ENCODE measurements at regions not wholly inside any gene's neighbourhood (a gene's known extent, or its start where the extent isn't known, plus 50 kb on each side); places are given as distances from the start of the nearest gene placed in this dataset.

DNA sequence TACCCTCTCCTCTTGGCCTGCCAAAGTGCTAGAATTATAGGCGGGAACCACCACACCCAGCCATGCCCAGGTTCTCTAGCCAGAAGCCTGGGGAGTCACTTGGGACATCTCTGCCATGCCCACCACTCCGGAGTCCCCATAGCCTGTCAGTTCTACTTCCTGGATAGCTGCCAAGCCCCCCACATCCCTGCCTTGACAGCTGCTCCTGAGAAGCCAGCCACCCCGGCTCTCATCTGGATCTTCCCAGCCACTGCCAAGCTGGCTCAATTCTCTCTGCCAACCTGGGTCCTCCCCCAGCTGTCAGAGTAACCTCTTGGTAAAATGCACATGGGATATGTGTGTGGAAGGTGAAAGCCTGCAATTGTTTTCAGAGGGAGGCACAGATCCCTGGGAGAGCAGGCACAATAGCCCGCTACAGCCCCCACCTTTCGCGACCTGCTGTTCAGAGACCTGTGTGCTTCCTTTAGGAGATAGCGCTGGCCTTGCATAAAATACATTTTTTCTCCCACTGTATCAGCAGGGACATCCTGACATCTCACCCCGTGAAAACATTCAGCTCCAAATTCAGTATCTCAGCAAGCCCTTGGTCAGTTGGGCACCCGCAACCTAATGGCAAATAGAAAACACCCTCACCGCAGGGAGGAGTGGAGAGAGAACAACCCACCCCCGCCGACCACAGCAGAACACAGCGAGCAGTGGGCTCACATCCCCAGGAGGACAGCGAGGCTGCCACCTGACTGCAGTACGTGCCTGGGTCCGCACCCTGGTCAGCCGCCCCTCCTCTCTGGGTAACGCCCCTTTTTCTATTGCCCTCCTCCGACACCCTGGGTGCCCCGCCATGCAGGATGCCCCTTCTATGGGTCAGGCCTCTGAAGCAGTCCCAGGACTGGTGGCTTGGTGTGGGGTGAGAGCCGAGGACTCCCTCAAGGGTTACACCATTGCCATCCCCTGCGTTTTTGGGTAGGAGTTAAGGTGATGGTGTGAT, 1342.2 kb downstream of the BRD1 start (continued):
- no peak for TF ChIP-seq MAFK (IDR thresholded peaks at IDR 0.05; ENCODE audit: low read depth, low read length)

DNA sequence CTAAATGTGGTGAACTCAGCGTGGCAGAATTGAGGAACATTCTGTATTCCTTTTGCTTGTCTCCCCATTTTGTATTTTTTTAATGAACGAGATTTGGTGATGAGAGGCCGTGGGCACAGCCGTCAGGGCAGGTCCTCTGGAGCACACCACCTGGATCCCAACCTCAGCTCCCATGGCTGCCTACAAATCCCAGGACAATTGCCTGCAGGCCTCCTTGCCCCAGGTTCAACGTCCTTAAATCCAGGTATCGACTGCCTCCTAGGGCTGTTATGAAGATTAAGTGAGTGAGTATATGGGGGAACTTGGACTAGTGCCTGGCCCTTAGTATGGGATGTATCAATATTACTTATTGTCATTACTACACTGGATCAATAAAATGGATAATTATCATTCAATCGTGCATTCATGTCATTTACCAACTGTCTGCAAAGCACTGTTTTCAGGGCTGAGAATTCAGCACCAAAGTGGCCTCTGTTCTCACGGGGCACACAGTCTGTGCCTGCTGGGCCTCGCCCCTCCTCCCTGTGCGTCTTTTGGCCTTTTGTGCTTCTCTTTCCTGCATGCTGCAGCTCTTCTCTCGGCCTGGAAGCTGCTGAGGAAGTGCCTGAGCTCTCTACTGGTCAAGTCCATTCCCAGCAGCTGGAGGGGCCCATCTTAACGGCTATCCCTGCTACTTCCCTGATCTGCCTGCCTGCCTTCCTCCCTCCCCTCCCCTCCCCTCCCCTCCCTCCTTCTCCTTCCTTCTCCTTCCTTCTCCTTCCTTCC, 1343.7 kb downstream of the BRD1 start:
- in situ Hi-C loops (cut with MboI; ENCODE audit: low sequenced_read_pairs) (no loop called here), dilution Hi-C loops (cut with HindIII; ENCODE audit: low sequenced_read_pairs, unreplicated experiment) (no loop called here), intact Hi-C loops (cut with micrococcal nuclease) (no loop called here)
- Histone ChIP-seq H3K36me3 (ENCODE audit: control insufficient read depth, insufficient read depth, low read length) (no peaks in the 10 kb centered on the region), H4K5ac (ENCODE audit: low read depth, low read length) (no peak overlapping the region), H3K9ac (ENCODE audit: low read depth, low read length) (no peak overlapping the region), H2BK20ac (ENCODE audit: low read depth, low read length) (no peak overlapping the region), H3K4me3 (ENCODE audit: insufficient read depth, low read depth, low read length) (no peak overlapping the region), H3K18ac (ENCODE audit: low read depth, low read length) (no peak overlapping the region), H3K79me1 (ENCODE audit: low read depth in 1 of 2, low read length in 2 of 2) (no peaks in the 10 kb centered on the region), H3K9me1 (ENCODE audit: insufficient read depth, low read length) (no peaks in the 10 kb centered on the region), H3K27ac (ENCODE audit: insufficient read depth, low read length) (no peak overlapping the region), H2AK5ac (ENCODE audit: low read depth, low read length) (no peak overlapping the region), H2BK5ac (ENCODE audit: low read depth, low read length, poor library complexity, severe bottlenecking) (no peak overlapping the region), H4K91ac (ENCODE audit: insufficient read depth, low read depth, low read length) (no peak overlapping the region), H3K27me3 (ENCODE audit: control insufficient read depth, insufficient read depth, low read length) (peaks cover 6% of the 10 kb centered on the region; the same call in 1 of the 2 replicates), H2BK15ac (ENCODE audit: low read depth, low read length) (no peak overlapping the region), H4K20me1 (ENCODE audit: insufficient read depth, low read length) (no peaks in the 10 kb centered on the region), H3K56ac (ENCODE audit: extremely low read depth, insufficient read depth, low read length) (no peak overlapping the region), H3K4me1 (ENCODE audit: control insufficient read depth, insufficient read depth, low read length) (no peaks in the 10 kb centered on the region), H3K4me2 (ENCODE audit: low read depth, low read length) (no peak overlapping the region), H4K8ac (ENCODE audit: low read depth in 2 of 2, low read length in 2 of 2) (no peak overlapping the region), H2AK9ac (replicated peaks; ENCODE audit: low read depth, low read length, poor library complexity) (no peak overlapping the region), H3K4ac (ENCODE audit: low read depth, low read length) (no peak overlapping the region), H2AFZ (replicated peaks; ENCODE audit: low read length, poor library complexity) (no peak overlapping the region), H3K9me3 (ENCODE audit: control insufficient read depth, insufficient read depth, low read length) (no peaks in the 10 kb centered on the region; the same call in 1 of the 2 replicates), H3K23ac (ENCODE audit: low read depth, low read length) (no peak overlapping the region), H2BK120ac (ENCODE audit: low read depth, low read length) (no peak overlapping the region), H3K14ac (replicated peaks; ENCODE audit: low read depth, low read length) (no peak overlapping the region)
- no TSS peak for BruUV-seq (replicated peaks)
- DNase-seq (no peak), ATAC-seq (ENCODE audit: low read depth) (no peak)
- WGBS, 2 experiments (ENCODE audit: extremely low coverage in 2 of 2, insufficient read length in 1 of 2), result 35% methylated on average over 4 of the region's 12 CpGs; no CpG with 5 or more reads in 1 of the 2 experiments
- CTCF ChIA-PET, result no interaction called here
- POLR2A ChIA-PET (ENCODE audit: unreplicated experiment), result no interaction called here
- TF ChIP-seq, protein P1, sequence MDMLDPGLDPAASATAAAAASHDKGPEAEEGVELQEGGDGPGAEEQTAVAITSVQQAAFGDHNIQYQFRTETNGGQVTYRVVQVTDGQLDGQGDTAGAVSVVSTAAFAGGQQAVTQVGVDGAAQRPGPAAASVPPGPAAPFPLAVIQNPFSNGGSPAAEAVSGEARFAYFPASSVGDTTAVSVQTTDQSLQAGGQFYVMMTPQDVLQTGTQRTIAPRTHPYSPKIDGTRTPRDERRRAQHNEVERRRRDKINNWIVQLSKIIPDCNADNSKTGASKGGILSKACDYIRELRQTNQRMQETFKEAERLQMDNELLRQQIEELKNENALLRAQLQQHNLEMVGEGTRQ (IDR thresholded peaks at IDR 0.05; ENCODE audit: low read depth, low read length), result no peak
- TF ChIP-seq MAFK (IDR thresholded peaks at IDR 0.05; ENCODE audit: low read depth, low read length) (no peak), NFE2L2 (IDR thresholded peaks at IDR 0.05; ENCODE audit: low read depth, low read length) (no peak), MAZ (IDR thresholded peaks at IDR 0.05; ENCODE audit: borderline replicate concordance, low read depth, low read length) (no peak), SMC3 (IDR thresholded peaks at IDR 0.05; ENCODE audit: low read depth, low read length) (no peak), CEBPB (IDR thresholded peaks at IDR 0.05; ENCODE audit: low read depth, low read length) (no peak), RAD21 (IDR thresholded peaks at IDR 0.05; ENCODE audit: low read length) (no peak), FOS (IDR thresholded peaks at IDR 0.05; ENCODE audit: low read depth, low read length) (no peak)
- TF ChIP-seq, protein P2, sequence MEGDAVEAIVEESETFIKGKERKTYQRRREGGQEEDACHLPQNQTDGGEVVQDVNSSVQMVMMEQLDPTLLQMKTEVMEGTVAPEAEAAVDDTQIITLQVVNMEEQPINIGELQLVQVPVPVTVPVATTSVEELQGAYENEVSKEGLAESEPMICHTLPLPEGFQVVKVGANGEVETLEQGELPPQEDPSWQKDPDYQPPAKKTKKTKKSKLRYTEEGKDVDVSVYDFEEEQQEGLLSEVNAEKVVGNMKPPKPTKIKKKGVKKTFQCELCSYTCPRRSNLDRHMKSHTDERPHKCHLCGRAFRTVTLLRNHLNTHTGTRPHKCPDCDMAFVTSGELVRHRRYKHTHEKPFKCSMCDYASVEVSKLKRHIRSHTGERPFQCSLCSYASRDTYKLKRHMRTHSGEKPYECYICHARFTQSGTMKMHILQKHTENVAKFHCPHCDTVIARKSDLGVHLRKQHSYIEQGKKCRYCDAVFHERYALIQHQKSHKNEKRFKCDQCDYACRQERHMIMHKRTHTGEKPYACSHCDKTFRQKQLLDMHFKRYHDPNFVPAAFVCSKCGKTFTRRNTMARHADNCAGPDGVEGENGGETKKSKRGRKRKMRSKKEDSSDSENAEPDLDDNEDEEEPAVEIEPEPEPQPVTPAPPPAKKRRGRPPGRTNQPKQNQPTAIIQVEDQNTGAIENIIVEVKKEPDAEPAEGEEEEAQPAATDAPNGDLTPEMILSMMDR (conservative IDR thresholded peaks at IDR 0.05; ENCODE audit: low read depth, low read length), result no peak
- TF ChIP-seq, protein P3, sequence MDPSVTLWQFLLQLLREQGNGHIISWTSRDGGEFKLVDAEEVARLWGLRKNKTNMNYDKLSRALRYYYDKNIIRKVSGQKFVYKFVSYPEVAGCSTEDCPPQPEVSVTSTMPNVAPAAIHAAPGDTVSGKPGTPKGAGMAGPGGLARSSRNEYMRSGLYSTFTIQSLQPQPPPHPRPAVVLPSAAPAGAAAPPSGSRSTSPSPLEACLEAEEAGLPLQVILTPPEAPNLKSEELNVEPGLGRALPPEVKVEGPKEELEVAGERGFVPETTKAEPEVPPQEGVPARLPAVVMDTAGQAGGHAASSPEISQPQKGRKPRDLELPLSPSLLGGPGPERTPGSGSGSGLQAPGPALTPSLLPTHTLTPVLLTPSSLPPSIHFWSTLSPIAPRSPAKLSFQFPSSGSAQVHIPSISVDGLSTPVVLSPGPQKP (IDR thresholded peaks at IDR 0.05; ENCODE audit: borderline replicate concordance, low read depth, low read length), result no peak

All from IMR-90 (cell line).